Neural cell (in vitro differentiated cells): ENCODE measurements at regions not wholly inside any gene's neighbourhood (a gene's known extent, or its start where the extent isn't known, plus 50 kb on each side); places are given as distances from the start of the nearest gene placed in this dataset.
A peak's percentile ranks its signal among the peaks of the same experiment; 100 is the strongest.

ENCODE experiments used
- H2AFZ ChIP-seq: fragments of 200-600, 300-800 bp; sonication (generic), shearing (Covaris generic); 2 replicates; pipeline ENCODE4 v1.6.0; 2014; ENCODE audit warnings: low read depth, mild to moderate bottlenecking, antibody characterized with exemption, low read length, moderate library complexity
- H3F3A ChIP-seq: fragments of 200-600 bp; shearing (Covaris generic); 2 replicates; pipeline ENCODE4 v1.6.1; 2016; ENCODE audit warnings: mild to moderate bottlenecking, moderate library complexity, mixed read lengths, antibody characterized with exemption, low read length; ENCODE audit not compliant: insufficient read depth, poor library complexity, severe bottlenecking
- H3K27ac ChIP-seq: fragments of 200-600, 300-800 bp; sonication (generic), shearing (Covaris generic); 2 replicates; pipeline ENCODE4 v1.5.1; 2014; ENCODE audit warnings: mild to moderate bottlenecking, low read length, moderate library complexity
- H3K27me3 ChIP-seq: fragments of 300-800, 200-600 bp; sonication (generic), shearing (Covaris generic); 2 replicates; pipeline ENCODE4 v1.6.0; 2014; ENCODE audit warnings: mild to moderate bottlenecking, low read depth, low read length, moderate library complexity; ENCODE audit not compliant: insufficient read depth
- H3K36me3 ChIP-seq: fragments of 300-800, 200-600 bp; sonication (generic), shearing (Covaris generic); 2 replicates; pipeline ENCODE4 v1.5.1; 2014; ENCODE audit warnings: mild to moderate bottlenecking, antibody characterized with exemption, low read length, moderate library complexity; ENCODE audit not compliant: insufficient read depth
- H3K4me2 ChIP-seq: fragments of 300-800, 200-600 bp; sonication (generic), shearing (Covaris generic); 2 replicates; pipeline ENCODE4 v1.6.0; 2014; ENCODE audit warnings: mild to moderate bottlenecking, low read length
- H3K4me3 ChIP-seq: fragments of 300-800, 200-600 bp; sonication (generic), shearing (Covaris generic); 2 replicates; pipeline ENCODE4 v1.5.1; 2014; ENCODE audit warnings: mild to moderate bottlenecking, low read length, moderate library complexity
- H3K79me2 ChIP-seq: fragments of 200-600 bp; shearing (Covaris generic); replicated peaks from 2 replicates; pipeline ENCODE4 v1.6.0; 2014; ENCODE audit warnings: mild to moderate bottlenecking, low read length, moderate library complexity; ENCODE audit not compliant: insufficient read depth
- H3K9ac ChIP-seq: fragments of 300-800, 200-600 bp; sonication (generic), shearing (Covaris generic); 2 replicates; pipeline ENCODE4 v1.6.1; 2016; ENCODE audit warnings: mild to moderate bottlenecking, low read length, mixed read lengths
- H3K9me2 ChIP-seq: fragments of 200-600 bp; shearing (Covaris generic); 2 replicates; pipeline ENCODE4 v1.6.1; 2016; ENCODE audit warnings: mild to moderate bottlenecking, low read length, mixed read lengths; ENCODE audit not compliant: insufficient read depth
- H3K9me3 ChIP-seq: fragments of 200-600, 300-800 bp; sonication (generic), shearing (Covaris generic); 2 replicates; pipeline ENCODE4 v1.6.1; 2016; ENCODE audit warnings: mild to moderate bottlenecking, mixed run types, low read length, moderate library complexity, mixed read lengths
- H4K20me1 ChIP-seq: fragments of 200-600 bp; shearing (Covaris generic); 2 replicates; pipeline ENCODE4 v1.6.1; 2016; ENCODE audit warnings: mild to moderate bottlenecking, mixed run types; ENCODE audit not compliant: insufficient read depth
- CTCF ChIP-seq: fragments of 450-650 bp; IDR thresholded peaks from 2 replicates; pipeline ENCODE4 v1.5.1; 2014; ENCODE audit warnings: antibody characterized with exemption, mild to moderate bottlenecking, moderate library complexity; ENCODE audit not compliant: poor library complexity, severe bottlenecking
- EP300 ChIP-seq: fragments of 450-650 bp; conservative IDR thresholded peaks from 2 replicates; pipeline ENCODE4 v1.6.1; 2014; ENCODE audit warnings: antibody characterized with exemption, mild to moderate bottlenecking, moderate library complexity; ENCODE audit not compliant: poor library complexity, severe bottlenecking
- EZH2 ChIP-seq: fragments of 200-600, 300-800 bp; shearing (Covaris generic), sonication (generic); IDR thresholded peaks from 2 replicates; pipeline ENCODE4 v1.6.1; 2014; ENCODE audit warnings: antibody characterized with exemption, low read length, borderline replicate concordance, mild to moderate bottlenecking; ENCODE audit not compliant: insufficient read depth, poor library complexity, severe bottlenecking
- MXI1 ChIP-seq: fragments of 450-650 bp; conservative IDR thresholded peaks from 2 replicates; pipeline ENCODE4 v1.6.1; 2014; ENCODE audit warnings: antibody characterized with exemption, mild to moderate bottlenecking; ENCODE audit not compliant: poor library complexity, severe bottlenecking
- POLR2AphosphoS5 ChIP-seq: IDR thresholded peaks from 2 replicates; pipeline ENCODE4 v1.6.1; 2012
- RAD21 ChIP-seq: fragments of 450-650 bp; conservative IDR thresholded peaks from 2 replicates; pipeline ENCODE4 v1.6.1; 2014; ENCODE audit warnings: antibody characterized with exemption, mild to moderate bottlenecking, moderate library complexity
- SMC3 ChIP-seq: fragments of 450-650 bp; conservative IDR thresholded peaks from 2 replicates; pipeline ENCODE4 v1.6.1; 2014; ENCODE audit warnings: antibody characterized with exemption, mild to moderate bottlenecking, moderate library complexity; ENCODE audit not compliant: poor library complexity
- TAF1 ChIP-seq: IDR thresholded peaks from 2 replicates; pipeline ENCODE4 v1.6.1; 2012; ENCODE audit warnings: low read depth
- TF ChIP-seq, protein P1 (sequence below): IDR thresholded peaks from 2 replicates; pipeline ENCODE4 v1.6.1; 2012; ENCODE audit warnings: borderline replicate concordance

- no peaks in the 10 kb centered on the region for H4K20me1 ChIP-seq
- no peak overlapping the region for H3K9ac ChIP-seq
- H2AFZ ChIP-seq = no peak overlapping the region
- no peaks in the 10 kb centered on the region for H3K27me3 ChIP-seq
- H3K9me3 ChIP-seq = no peaks in the 10 kb centered on the region
- H3K36me3 ChIP-seq = no peaks in the 10 kb centered on the region
- H3K79me2 ChIP-seq = no peaks in the 10 kb centered on the region
- H3K4me3 ChIP-seq = no peak overlapping the region
- H3K27ac ChIP-seq = no peak overlapping the region
- TF ChIP-seq, protein P1, sequence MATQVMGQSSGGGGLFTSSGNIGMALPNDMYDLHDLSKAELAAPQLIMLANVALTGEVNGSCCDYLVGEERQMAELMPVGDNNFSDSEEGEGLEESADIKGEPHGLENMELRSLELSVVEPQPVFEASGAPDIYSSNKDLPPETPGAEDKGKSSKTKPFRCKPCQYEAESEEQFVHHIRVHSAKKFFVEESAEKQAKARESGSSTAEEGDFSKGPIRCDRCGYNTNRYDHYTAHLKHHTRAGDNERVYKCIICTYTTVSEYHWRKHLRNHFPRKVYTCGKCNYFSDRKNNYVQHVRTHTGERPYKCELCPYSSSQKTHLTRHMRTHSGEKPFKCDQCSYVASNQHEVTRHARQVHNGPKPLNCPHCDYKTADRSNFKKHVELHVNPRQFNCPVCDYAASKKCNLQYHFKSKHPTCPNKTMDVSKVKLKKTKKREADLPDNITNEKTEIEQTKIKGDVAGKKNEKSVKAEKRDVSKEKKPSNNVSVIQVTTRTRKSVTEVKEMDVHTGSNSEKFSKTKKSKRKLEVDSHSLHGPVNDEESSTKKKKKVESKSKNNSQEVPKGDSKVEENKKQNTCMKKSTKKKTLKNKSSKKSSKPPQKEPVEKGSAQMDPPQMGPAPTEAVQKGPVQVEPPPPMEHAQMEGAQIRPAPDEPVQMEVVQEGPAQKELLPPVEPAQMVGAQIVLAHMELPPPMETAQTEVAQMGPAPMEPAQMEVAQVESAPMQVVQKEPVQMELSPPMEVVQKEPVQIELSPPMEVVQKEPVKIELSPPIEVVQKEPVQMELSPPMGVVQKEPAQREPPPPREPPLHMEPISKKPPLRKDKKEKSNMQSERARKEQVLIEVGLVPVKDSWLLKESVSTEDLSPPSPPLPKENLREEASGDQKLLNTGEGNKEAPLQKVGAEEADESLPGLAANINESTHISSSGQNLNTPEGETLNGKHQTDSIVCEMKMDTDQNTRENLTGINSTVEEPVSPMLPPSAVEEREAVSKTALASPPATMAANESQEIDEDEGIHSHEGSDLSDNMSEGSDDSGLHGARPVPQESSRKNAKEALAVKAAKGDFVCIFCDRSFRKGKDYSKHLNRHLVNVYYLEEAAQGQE = no peak
- H3F3A ChIP-seq = peaks cover 13% of the 10 kb centered on the region
- no peak overlapping the region for H3K4me2 ChIP-seq
- H3K9me2 ChIP-seq = no peaks in the 10 kb centered on the region
These were observed 383.2 kb downstream of the PLK2 start for GRCh38 chr5:58076483-58077257.

DNA sequence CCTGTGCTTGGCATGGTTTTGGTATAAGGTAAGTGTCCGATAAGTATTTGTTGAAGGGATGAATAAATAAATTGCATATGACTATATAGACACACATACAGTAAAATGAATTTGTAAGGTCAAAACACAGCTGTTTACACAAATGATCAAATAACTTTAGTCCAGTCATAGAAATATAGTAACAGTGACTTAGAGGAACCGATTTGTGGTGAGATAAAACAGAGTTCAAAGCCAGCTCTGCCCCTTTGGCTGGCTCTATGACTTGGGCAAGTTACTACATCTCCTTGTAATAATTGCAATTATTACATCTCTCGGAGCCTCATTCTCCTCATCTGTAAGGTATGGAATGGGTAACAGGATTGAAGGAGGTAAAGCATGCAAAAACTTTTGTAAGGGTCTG, 384.0 kb downstream of the PLK2 start:
- Histone ChIP-seq H3K27me3 (no peaks in the 10 kb centered on the region), H3K9me2 (no peaks in the 10 kb centered on the region), H3K36me3 (no peaks in the 10 kb centered on the region), H2AFZ (no peak overlapping the region), H4K20me1 (no peaks in the 10 kb centered on the region), H3K4me2 (no peak overlapping the region), H3K27ac (no peak overlapping the region), H3K79me2 (no peaks in the 10 kb centered on the region), H3K9ac (no peak overlapping the region), H3K9me3 (no peaks in the 10 kb centered on the region), H3F3A (peaks cover 17% of the 10 kb centered on the region), H3K4me3 (no peak overlapping the region)
- TF ChIP-seq MXI1 (no peak), POLR2AphosphoS5 (no peak), TAF1 (no peak), EZH2 (no peak), RAD21 (no peak)

GRCh38 chr5:58074717-58075116, 385.2 kb downstream of the PLK2 start:
- Histone ChIP-seq H3F3A (peaks cover 17% of the 10 kb centered on the region), H3K4me3 (no peak overlapping the region), H3K79me2 (no peaks in the 10 kb centered on the region), H3K36me3 (no peaks in the 10 kb centered on the region), H3K9me3 (no peaks in the 10 kb centered on the region), H3K27me3 (no peaks in the 10 kb centered on the region), H2AFZ (no peak overlapping the region), H3K9me2 (no peaks in the 10 kb centered on the region), H3K27ac (peak overlapping the region; percentile 10), H3K9ac (no peak overlapping the region), H3K4me2 (no peak overlapping the region), H4K20me1 (no peaks in the 10 kb centered on the region)
- TF ChIP-seq SMC3 = no peak
- no peak for TF ChIP-seq RAD21
- no peak for TF ChIP-seq EP300
- no peak for TF ChIP-seq TAF1
- TF ChIP-seq, protein P1 = no peak
- TF ChIP-seq MXI1 = no peak
- no peak for TF ChIP-seq CTCF
- no peak for TF ChIP-seq POLR2AphosphoS5
- TF ChIP-seq EZH2 = no peak
